Vagina (tissue), 2 donors: ENCODE measurements at regions not wholly inside any gene's neighbourhood (a gene's known extent, or its start where the extent isn't known, plus 50 kb on each side); places are given as distances from the start of the nearest gene placed in this dataset.

ENCODE experiments used
- CTCF ChIP-seq, 3 experiments: fragments of 450-650 bp in 2 of 3; fragments of 200-600 bp in 1 of 3; sonication (generic) in 1 of 3; IDR thresholded peaks; one replicate each; pipeline ENCODE4 v1.5.1; 2017 to 2019; ENCODE audit warnings: antibody characterized with exemption in 3 of 3, mild to moderate bottlenecking in 2 of 3, moderate library complexity in 2 of 3
- POLR2AphosphoS5 ChIP-seq, 2 donors: sonication (generic); formaldehyde crosslinking; IDR thresholded peaks; one replicate each; pipeline ENCODE4 v1.9.0; 2017; ENCODE audit warnings: antibody characterized with exemption in 2 of 2, mild to moderate bottlenecking in 2 of 2, low read depth in 1 of 2; ENCODE audit not compliant: insufficient read depth in 1 of 2

DNA sequence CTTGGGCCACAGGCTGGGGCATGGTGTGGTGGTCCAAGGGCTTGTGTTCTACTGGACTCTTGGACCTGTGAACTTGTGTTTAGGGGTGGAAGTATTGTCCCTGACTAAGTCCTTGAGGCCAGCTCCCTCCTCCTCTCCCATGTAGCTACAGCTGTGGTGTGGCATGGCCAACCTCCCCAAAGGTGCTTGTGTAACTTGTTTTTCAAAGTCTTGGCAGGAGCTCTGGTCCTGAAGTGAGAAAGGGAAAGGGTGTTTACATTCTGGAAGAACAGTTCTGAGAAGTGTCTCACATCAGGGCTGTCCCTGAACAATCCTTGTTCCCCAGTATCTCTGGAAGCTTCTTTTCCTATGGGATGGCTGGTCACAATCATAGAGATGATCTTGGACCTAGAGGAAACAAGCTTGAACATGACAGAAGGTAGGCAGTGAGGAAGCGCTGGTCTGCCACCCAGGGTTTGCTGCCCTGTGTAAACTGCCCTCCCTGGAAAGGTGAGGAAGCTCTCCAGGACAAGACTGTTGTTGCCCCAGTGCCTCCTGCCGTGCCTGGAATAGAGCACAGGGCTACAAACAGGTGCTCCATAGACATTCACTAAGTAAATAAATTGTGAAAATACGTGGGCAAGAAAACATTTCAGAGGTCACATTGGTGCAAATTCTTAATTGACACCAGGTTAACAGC is 64.6 kb upstream of the KLF9 start:
- TF ChIP-seq CTCF (IDR thresholded peaks at IDR 0.05) (no peak), POLR2AphosphoS5 (IDR thresholded peaks at IDR 0.05; ENCODE audit: insufficient read depth in 1 of 2, low read depth in 1 of 2) (peak in 1 of 2 donors; percentile 61)
